ENCODE measurements at regions not wholly inside any gene's neighbourhood (a gene's known extent, or its start where the extent isn't known, plus 50 kb on each side); places are given as distances from the start of the nearest gene placed in this dataset.

DNA sequence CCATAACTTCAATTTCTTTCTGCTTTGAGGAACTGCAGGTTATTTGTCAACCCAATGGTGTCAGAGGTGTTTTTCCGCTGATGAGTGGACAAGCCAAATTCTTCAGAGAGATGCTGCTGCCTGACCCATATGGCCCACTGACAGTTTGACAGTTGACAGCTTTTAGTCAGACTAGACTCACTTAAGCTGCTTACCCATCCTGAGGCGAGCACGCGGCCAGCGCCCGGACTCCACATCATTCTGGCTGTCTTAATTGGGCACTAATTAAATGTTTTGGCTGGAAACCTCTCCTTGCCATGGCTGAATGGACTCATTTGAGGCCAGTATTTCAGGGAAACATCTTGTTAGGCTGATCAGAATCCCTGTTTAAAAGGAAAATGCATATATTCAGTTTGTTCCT is 316.1 kb upstream of the FANCL start:
- no peak for DNase-seq

DNA sequence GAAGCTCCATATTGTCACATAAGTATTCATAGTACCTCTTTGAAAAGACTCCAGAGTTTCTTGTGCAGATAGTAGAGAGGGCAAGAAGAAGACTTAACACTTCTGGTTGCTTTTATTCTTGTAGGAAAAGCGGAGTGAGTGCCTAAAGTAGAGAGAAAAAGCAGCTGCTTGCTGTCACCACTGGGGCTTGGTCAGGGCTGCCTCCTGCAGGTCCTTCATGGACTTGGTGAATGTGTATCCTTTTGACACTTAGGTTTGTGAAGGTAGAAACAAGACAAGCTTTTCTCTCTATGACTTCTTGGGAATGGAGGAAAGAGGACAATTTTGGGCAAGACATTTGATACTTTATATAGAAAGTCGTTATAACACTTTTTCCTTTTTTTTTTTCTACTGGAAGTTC is 312.8 kb upstream of the FANCL start:
- DNase-seq = no peak

DNA sequence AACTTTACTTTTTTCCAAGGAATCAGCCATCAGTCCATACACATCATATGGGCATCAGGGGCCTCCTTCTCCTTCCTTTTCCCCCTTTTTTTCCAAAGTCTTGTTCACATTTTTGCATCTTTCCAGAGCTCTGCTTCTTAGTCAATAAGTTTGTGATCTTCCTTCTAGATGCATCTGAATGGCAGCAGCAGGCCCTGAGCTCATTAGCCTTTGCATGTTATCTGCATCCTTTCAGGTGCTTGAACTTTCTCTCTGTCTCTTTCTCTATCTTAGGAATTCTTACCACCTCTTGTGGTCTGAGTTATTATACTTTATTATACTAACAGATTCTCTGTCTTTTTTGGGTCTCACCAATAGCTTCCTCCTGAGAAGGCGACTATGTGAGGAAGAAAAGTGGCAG is 312.4 kb upstream of the FANCL start:
- DNase-seq = no peak

DNA sequence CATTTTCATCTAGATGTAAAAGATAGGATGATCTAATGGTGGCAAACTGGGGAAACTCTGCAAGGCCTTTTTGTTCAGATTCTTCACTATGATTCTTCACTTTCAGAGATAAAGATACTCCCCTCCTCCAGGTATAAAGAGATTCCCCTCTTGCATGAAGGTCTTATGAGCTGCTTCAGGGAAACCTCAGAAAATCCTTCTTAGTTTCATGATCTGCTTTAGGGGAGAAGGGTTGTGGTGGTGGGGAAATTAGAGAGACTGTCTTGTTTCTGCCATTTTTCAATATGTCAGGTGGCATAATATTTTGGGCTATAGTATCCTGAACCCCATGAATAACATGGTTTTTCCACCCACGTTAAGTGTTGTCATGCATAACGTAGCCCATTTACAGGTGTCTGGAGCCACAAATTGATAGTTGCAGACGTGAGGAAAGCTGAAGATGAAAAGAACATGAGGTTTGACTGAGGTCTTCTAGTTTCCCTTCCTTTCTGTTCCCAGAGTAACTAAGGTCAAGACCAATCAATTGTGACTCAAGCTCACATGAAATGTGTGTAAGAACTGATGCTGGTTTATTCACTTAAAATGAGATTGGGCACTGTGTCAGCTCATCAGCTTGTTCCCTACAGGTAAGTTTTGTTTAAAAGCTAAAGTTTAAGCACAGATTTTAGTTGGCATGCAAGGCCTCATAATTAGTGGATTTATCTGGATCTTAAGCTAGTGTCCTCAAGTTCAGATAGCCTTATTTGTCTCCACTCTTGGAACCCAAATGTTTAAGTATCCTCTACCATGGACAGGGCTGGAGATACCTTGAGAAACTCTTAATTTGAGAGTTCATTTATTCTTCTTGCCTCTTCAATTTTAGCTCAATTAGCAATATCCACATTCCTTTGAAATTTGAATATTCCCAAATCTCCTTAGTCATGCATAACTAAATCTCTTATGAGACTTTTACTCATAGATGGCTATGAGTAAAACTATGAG is 304.5 kb upstream of the FANCL start:
- DNase-seq = no peak

DNA sequence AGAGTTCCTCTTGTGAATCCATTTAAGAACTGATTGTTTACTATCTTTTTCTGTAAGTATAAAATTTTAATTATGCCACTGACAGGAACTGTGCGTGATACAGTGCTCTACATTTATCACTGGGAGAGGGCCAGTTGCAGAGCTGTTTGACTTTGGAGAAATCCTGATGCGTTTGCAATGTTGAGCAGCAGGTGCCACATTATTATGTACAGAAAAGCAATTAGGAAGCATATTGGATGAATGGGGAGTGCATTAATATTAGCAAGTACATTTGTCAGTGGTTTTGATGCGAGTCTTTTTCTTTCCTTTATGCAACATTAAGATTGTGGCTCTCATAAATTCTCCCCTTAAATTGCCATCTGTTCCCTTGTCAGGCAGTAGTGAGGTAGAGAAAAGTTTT is 302.3 kb upstream of the FANCL start:
- DNase-seq = no peak

DNA sequence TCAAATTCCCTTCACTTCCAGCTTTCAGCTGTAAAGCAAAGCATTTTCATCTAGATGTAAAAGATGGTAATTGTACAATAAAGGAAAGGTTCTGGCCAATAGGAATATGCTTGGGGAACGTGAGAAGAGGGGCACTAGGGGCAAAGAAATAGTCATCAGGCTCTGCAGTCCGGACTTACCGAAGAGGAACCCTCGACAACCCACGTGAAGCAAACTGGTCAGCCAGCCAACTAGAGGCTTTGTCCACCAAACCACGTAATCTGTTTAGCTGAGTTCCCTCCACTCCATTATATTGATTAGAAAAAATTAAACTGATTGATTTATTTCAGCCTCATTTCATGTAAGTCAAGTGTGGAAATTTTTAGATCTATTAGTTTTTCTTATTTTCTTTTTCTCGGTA is 300.4 kb upstream of the FANCL start:
- DNase-seq = no peak

DNA sequence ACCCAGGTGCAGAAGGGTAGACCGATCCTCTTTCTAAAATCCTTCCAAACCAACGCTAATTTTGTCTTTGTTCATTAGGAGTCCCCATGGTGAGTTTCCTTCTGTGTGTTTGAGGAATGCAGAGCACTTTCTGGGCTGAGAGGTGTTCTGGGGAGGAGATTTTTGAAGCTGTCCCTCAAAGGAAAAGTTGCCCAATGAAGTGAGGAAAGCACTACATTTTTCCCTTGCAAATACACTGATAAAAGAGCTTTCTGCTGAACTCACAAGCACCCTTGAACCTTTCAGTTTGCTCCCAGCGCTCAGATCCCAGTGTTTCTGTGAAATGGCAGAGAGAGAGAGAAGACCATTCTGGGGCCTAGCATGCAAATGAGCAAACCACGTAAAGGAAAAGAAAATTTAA is 299.6 kb upstream of the FANCL start:
- DNase-seq = no peak

DNA sequence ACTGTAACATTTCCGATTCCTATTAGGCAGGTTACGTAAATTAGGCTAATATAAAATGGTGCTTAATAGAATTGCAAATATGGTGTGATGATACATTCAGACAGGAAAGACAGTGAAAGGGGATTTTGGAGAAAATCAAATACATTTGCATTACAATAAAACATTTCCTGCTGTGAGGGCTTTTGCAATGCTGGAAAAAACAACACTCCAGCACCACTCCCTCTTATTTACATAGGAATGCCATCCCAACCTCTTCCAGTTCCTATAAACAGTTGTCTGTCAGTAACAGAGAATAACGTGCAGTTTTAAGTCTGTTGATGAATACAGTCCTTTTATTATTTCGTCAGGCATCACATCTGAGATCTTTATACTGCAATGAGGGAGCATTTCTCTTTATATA is 298.8 kb upstream of the FANCL start:
- DNase-seq = no peak

DNA sequence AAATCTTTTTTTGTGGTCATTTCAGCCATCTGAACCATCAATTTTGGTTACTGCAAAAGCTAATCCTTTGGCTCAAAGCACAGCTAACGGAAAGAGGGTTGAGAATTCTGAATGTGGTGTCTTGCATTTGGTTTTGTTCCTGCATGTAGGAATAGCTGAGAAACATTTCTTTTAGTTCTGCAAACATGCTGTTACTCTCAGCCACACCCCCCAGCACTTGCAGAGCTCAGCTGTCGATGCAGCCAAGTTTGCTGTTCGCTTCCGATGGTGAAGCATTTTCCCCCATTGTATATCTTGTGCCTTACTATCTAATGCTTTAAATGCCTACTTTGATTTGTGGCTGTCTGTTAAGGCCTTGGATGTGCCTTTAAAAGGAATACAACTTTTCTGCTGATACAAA is 294.9 kb upstream of the FANCL start:
- no peak for DNase-seq

DNA sequence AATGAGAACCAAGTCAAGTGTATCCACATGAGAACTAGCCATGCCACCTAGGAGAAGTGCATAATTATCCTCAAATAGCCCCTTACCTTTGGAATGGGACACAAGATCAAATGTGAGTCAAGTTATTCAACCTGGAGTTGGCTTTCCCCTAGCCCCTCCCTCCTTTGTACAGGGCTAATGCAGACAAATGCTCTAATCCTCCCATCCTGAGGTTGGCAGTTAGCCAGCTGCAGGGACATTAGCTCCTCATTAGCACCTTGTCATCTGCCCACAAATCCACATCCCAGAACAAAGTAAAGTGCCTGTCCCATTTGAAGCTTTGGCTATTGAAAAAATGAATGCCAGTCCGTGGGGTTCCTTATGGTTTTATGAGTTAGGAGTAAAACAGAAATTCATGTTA is 294.1 kb upstream of the FANCL start:
- no peak for DNase-seq

DNA sequence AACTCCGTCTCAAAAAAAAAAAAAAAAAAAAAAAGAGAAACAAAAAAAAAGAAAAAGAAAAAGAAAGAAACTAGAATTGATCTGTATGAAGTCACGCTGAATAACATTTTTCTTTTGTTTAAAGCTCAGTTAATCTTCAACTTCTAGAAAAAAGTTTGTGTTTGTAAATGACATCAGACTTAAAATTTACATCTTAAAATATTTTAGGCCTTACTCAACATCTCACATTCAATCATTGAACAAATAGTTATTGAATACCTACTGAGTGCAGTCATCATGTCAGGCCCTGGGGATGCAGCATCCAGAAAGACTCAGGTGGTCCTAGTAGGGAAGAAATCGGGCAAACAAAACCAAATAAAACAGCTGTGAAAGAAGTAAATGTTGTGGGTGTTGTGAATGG is 292.3 kb upstream of the FANCL start:
- DNase-seq = no peak

DNA sequence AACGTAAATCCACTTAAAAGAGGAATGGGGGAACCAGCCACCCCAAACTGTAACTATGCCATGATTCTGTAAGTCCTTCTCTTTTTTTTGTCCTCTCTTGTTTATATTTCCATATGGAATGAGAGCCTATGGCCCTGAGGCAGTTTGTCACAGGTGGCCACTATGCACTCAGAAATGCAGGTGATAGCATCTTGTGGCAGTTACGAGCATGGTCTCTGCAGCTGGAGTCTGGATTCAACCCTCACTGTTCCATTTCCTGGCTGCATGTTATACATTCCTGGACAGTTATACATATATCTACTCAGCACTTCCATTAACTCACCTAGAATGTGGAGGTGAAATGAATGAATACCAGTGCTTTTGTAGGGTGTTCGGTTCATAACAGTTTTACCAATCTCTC is 291.5 kb upstream of the FANCL start:
- no peak for DNase-seq

DNA sequence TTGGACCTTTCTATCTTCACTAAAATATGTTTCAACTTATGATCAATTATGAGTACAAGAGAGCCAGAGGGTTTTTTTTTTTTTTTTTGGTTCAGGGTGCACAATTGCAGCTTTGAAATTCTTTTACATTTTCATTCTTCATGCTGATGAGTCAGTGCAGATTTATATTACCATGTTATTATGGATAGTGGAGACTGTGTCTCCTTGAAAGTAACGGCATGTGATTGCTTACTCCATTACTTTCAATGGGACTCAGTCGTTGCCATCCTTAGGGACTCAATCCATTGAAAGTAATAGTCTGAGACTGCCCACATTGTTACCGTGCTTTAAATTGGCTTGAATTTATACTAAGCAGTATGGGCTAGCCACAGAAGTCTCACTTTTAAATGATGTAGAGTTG is 286.5 kb upstream of the FANCL start:
- DNase-seq = no peak

DNA sequence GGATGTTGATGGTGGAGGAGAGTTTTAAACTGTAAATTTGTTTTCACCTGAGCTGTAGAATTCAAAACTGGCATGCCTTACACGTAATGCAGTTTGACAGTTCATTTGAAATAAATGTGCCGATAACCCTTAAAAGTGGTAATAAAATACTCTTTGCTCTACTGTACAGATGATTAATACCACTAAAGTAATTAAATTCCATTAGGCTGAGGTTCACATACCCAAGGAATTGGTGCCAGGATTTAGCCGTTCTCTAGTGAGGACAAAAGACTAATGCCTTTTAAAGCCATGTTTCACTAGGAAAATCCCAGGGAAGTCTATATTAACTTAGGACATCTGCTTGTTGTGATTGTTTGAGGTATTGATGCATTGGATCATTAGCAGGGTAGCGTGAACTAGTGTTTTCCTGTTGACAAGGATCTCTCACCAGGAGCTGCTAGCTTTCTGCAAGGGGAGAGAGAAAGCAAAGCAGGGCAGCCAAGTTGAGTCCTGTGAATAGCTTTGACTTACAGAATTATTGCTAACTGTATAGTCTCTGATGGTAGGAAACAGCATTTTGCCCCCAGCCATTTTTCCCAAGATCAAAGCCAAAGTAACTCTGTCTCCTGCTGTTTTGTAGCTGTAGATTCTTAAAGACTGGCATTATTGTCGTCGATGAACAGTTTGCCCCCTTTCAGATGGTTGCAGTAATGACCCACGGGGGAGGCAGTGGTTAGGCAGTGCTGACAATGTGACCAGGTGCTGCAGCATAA is 280.9 kb upstream of the FANCL start:
- no peak for DNase-seq

DNA sequence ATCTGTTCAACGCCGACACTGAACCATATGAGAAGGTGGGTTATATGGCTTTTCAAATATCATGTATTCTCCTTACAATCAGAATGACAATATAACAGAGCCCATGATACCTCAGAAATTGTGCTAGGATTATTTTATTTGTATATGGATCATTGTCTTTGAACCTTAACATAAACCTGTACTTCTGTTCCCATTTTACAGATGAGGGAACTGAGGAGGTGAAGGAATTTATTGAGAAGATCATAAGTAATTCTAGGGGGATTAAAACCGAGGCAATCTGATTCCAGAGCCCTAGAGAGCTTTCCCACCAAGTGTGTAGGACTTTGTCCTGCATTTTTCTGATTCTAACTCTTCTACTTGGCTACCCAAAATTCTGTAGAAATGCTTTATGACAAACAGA is 279.8 kb upstream of the FANCL start:
- no peak for DNase-seq

DNA sequence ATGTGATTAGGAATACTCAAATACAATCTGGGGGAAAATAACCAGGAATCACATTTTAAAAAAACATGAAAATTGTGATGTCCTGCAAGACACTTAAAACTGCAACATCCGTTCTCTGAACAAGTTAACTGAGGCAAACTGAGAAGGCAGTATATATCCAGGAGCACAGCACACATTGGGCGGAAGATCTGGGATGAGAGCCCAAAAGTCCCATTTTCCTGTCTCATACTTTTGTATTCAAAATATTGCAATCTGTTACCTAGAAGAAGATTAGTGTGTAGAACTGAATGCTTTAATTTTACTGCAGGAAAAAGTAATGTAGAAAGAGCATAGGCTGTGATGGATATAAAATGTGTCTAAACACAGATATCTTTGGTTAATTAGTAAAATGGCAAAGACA is 276.8 kb upstream of the FANCL start:
- DNase-seq = no peak

DNA sequence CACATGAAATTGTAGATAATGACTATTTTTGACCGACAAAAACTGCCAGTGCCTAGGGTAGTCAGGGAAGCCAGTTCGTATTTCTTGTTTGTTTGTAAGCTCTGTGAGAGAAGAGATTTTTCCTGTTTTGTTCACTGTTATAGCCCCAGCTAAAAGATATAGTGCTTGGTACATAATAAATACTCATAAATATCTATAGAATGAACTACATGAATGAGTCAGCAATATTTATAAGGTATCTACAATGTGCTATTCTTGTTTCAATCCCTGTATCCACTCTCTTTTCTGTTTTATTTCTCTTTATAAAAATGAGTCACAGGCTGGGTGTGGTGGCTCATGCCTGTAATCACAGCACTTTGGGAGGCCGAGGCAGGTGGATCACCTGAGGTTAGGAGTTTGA is 275.6 kb upstream of the FANCL start:
- DNase-seq = no peak

DNA sequence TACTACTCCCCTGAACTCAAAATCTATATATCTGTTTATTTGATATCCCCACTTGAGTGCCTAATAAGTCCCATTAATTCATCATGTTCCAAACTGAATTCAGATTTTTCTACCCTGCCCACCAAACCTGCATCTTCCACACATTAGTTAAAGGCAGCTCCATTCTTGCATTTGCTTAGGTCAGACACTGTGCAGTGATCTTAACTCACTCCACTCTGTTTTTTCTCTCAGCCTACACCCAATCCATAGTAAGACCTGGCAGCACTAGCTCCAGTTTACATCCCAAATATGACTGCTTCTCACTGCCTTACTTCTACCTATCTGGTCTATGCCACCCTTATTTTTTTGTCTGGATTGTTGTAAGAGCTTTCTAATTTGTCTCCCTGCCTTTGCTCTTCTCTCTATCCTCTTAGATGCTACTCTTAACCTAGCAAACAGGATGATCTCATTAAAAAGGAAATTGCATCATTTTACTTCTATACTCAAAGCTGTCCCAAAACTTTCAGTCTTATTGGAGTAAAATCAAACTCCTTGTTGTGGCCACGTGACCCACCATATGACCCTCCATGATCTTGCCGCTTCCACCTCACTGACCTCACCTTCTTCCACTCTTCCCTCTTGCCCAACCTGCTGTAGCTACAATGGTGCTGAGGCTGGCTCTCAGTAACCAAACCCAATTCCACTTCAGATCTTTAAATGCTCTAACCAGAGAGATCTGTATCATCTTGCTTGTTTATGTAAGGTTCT is 274.9 kb upstream of the FANCL start:
- no peak for DNase-seq

DNA sequence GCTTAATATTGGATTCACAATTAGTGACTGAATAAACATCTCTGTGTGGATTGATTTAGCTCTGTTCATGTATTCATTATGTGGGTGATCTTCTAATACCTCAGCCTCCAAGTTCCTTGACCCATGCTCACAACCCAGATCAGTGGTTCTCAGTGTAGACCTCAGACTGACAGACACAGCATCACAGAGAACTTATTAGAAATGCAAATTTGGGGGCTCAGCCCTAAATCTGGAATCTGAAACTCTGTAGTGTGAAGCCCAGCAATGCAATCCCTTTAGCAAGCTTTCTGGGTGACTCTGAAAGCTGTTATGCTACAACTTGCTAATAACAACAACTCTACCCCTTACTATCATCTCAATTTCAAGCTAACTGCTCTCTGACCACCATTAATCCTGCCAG is 273.1 kb upstream of the FANCL start:
- no peak for DNase-seq

DNA sequence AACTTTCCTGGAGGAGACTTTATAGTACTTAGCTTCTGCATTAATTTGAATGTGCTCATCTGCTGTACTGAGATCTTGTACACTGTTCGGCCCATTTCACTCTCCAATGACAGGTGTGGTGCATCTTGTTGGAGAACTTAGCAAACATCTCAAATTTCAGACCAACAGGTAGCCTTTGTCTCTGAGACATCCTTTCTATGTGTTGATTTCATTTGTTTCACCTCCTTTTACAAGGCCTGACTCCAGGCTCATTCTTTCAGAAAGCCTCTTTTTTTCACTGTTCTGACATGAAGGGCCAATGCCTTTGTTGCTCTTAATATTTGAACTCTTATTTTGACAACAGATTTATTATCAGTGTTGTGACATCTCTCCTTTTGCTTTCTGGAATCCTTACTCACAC is 271.8 kb upstream of the FANCL start:
- DNase-seq = no peak

DNA sequence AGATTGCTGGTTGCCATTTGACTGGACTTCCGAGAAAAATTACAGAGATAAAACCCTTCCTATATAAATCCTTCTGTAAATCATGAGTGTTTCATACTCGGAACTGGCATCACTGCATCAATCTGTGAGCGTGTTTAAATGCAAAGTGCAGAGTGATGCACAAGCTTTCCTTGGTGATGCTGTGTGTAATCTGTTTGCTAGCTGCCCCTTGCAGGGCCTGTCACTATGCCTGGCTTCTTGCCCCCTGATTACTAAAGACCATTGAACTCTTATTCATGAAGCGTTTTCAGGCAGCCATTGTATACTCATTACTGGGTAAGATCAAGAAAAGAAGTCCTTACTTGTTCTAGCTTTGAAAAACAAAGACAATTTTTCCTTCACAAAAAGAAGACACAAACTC is 266.9 kb upstream of the FANCL start:
- DNase-seq = no peak

DNA sequence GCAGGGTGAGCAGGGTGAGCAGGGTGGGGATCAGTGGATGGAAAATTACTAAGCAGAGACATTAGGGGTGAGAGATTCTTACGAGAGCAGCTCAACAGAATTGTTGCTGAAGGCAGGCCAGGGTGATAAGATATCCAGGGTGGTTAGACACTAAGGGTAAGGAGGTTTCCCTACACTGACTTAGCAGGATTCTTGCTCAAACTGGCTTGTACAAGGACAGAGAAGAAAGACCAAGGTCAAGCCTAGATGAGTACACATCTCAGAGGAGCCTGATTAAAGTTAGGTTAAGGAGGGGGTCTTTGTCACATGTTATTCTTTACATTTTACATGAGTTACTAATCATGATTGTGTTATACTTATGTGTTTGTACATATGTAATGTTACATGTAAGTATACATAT is 262.8 kb upstream of the FANCL start:
- no peak for DNase-seq

DNA sequence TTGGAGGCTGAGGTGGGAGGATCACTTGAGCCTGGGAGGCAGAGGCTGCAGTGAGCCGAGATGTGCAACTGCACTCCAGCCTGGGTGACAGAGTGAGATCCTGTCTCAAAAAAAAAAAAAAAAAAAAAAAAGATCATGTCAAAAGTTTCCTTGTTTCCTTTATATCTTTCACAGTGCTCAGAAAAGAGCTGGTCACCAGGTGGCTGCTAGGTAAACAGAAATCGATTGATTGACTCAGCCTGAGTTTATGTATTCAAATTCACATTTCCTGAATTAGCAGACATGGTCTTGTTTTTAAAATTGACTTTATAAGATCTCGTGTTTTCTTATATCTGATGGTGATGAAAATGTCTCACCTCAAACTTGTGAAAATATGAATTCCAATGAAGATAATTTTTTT is 261.8 kb upstream of the FANCL start:
- DNase-seq = no peak
